GM19455 (cell line): ENCODE measurements at regions not wholly inside any gene's neighbourhood (a gene's known extent, or its start where the extent isn't known, plus 50 kb on each side); places are given as distances from the start of the nearest gene placed in this dataset.

Source experiments
- ATAC-seq: cut with Tn5 transposase; IDR thresholded peaks from one replicate; pipeline ENCODE4 v1.9.1; 2021; ENCODE audit not compliant: unreplicated experiment

GRCh38 chr12:95411057-95411456 is 62.9 kb upstream of the METAP2 start:
- ATAC-seq = no peak

- no peak for ATAC-seq
Observed at GRCh38 chr12:95411466-95411865, 62.5 kb upstream of the METAP2 start.

GRCh38 chr12:95412482-95413311 is 61.3 kb upstream of the METAP2 start:
- ATAC-seq = no peak

- ATAC-seq = no peak
Observed at GRCh38 chr12:95413576-95413975, 60.4 kb upstream of the METAP2 start.

GRCh38 chr12:95415451-95415850 is 58.5 kb upstream of the METAP2 start:
- no peak for ATAC-seq

- no peak for ATAC-seq
Observed at GRCh38 chr12:95416111-95416636, 57.8 kb upstream of the METAP2 start.

- no peak for ATAC-seq
Observed at GRCh38 chr12:95417372-95417771, 56.6 kb upstream of the METAP2 start.

- no peak for ATAC-seq
Observed at GRCh38 chr12:95418142-95418541, 55.8 kb upstream of the METAP2 start.
